Ishikawa (cell line): ENCODE measurements at regions not wholly inside any gene's neighbourhood (a gene's known extent, or its start where the extent isn't known, plus 50 kb on each side); places are given as distances from the start of the nearest gene placed in this dataset.

ENCODE experiments used
- EP300 ChIP-seq: IDR thresholded peaks from 2 replicates; pipeline ENCODE4 v1.6.1; 2012; ENCODE audit warnings: borderline replicate concordance
- MAX ChIP-seq: IDR thresholded peaks from 2 replicates; pipeline ENCODE4 v1.6.1; 2012
- NFIC ChIP-seq: IDR thresholded peaks from 2 replicates; pipeline ENCODE4 v1.6.1; 2012
- REST ChIP-seq: IDR thresholded peaks from 2 replicates; pipeline ENCODE4 v1.6.1; 2012; ENCODE audit warnings: low read depth, mild to moderate bottlenecking
- TAF1 ChIP-seq: IDR thresholded peaks from 2 replicates; pipeline ENCODE4 v1.6.1; 2012; ENCODE audit warnings: low read depth, mild to moderate bottlenecking
- TEAD4 ChIP-seq: IDR thresholded peaks from 2 replicates; pipeline ENCODE4 v1.6.1; 2012
- YY1 ChIP-seq: IDR thresholded peaks from 2 replicates; pipeline ENCODE4 v1.6.1; 2012; ENCODE audit warnings: low read depth

DNA sequence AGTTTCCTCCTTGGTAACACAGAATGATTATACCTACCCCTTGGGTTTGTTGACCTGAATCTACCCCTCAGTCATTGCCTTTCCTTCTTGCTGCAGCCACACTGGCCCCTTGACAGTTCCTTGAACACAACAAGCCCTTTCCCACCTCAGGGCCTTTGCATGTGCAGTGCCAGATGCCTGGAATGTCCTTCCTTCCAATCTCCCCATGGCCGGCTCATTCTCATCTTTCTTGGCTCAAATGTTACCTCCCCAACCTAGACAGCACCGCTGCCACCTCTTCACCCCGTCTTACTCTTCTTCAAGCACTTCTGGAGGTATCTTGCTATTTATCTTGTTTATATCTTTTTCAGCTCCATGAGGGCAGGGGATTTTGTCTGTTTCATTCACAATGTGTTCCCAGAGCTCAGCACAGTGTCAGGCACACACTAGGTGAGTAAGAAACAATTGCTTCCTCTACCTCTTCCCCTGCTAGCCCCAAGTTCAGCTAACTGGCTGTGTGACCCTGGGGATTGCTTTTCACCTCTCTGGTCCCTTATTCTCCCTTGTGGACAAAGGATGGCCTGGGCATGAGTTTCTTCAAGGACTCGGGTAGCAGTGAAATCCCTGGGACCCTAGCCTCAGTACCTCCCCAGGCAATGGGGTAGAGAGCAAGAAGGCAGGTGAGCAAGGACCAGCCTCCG lies 121.5 kb downstream of the CEBPB start:
- TF ChIP-seq MAX (no peak), YY1 (no peak), NFIC (no peak), REST (no peak), TEAD4 (no peak), TAF1 (no peak), EP300 (no peak)
